Aorta (tissue), 5 donors: ENCODE measurements at regions not wholly inside any gene's neighbourhood (a gene's known extent, or its start where the extent isn't known, plus 50 kb on each side); places are given as distances from the start of the nearest gene placed in this dataset.

Experiments
- ATAC-seq: fragments of 200-7000 bp; cut with Tn5 transposase; one replicate; pipeline ENCODE4 v1.9.1; 2022; ENCODE audit warnings: moderate library complexity; ENCODE audit not compliant: low FRiP score
- DNase-seq, 2 donors: peaks; one replicate each; pipeline ENCODE4 v3.0.0-alpha.2; 2020
- H3K27ac ChIP-seq, 2 donors: one replicate each; pipeline ENCODE4 v1.5.1; 2013; ENCODE audit warnings: low read length in 2 of 2, mild to moderate bottlenecking in 2 of 2, moderate library complexity in 2 of 2, control low read depth in 1 of 2, inconsistent platforms in 1 of 2, low read depth in 1 of 2
- H3K27me3 ChIP-seq, 2 donors: one replicate each; pipeline ENCODE4 v1.6.1; 2013; ENCODE audit warnings: control low read depth in 1 of 2, low read length in 1 of 2, mild to moderate bottlenecking in 1 of 2, moderate library complexity in 1 of 2; ENCODE audit not compliant: insufficient read depth in 2 of 2, control insufficient read depth in 1 of 2
- H3K36me3 ChIP-seq, 2 donors: one replicate each; pipeline ENCODE4 v1.6.1; 2013; ENCODE audit warnings: control low read depth in 1 of 2, low read length in 1 of 2, mild to moderate bottlenecking in 1 of 2; ENCODE audit not compliant: insufficient read depth in 2 of 2, control insufficient read depth in 1 of 2
- H3K4me1 ChIP-seq, 2 donors: one replicate each; pipeline ENCODE4 v1.6.1; 2013; ENCODE audit warnings: low read length in 2 of 2, control low read depth in 1 of 2, mild to moderate bottlenecking in 1 of 2, moderate library complexity in 1 of 2; ENCODE audit not compliant: insufficient read depth in 2 of 2, control insufficient read depth in 1 of 2
- H3K4me3 ChIP-seq, 2 donors: one replicate each; pipeline ENCODE4 v1.5.1; 2013; ENCODE audit warnings: low read length in 2 of 2, control low read depth in 1 of 2, mild to moderate bottlenecking in 1 of 2
- H3K9me3 ChIP-seq: one replicate; pipeline ENCODE4 v1.6.1; 2013; ENCODE audit warnings: mild to moderate bottlenecking, low read length; ENCODE audit not compliant: control insufficient read depth
- WGBS, 2 donors: extraction: QIAGEN DNeasy Blood & Tissue Kit; methylation state at CpG; one replicate each; pipeline ENCODE4 v1.1.7; 2013; 5-methylcytosine and 5-hydroxymethylcytosine counted together
- intact Hi-C, 2 donors: fragments of 100-400 bp; cut with DNase I; formaldehyde crosslinking; loops; one replicate each; pipeline versions ENCODE4 v1.14.2 to v1.15.0; 2022
- donor health status: healthy with polysubstance abuse.
- donor health status: Bipolar disorder and iron deficiency.
- donor health status: DM: no; HTN: no; CAD: no.
- donor health status: DM: no; HTN: no; CAD: no.
- donor health status: DM: yes; HTN: yes; CAD: no.

- DNase-seq, result no peak
- WGBS, 2 donors, result 80 to 91% methylated on average over 2 of the region's 2 CpGs
- intact Hi-C loops, result no loop called here
These were observed 213.8 kb upstream of the C1orf174 start for GRCh38 chr1:4113897-4114296.

GRCh38 chr1:4115191-4115900 is 215.3 kb upstream of the C1orf174 start:
- WGBS, 2 donors, result 85 to 86% methylated on average over 18 of the region's 18 CpGs
- DNase-seq (peak in 1 of 2 donors; percentile 31), ATAC-seq (no peak)
- Histone ChIP-seq H3K4me1 (no peaks in the 10 kb centered on the region), H3K4me3 (no peak overlapping the region), H3K36me3 (no peaks in the 10 kb centered on the region), H3K9me3 (peaks cover 1% of the 10 kb centered on the region), H3K27me3 (peaks cover 0 to 3% of the 10 kb centered on the region in 2 donors), H3K27ac (no peak overlapping the region)
- intact Hi-C loops, result no loop called here

More at GRCh38 chr1:4113897-4114296, 213.8 kb upstream of the C1orf174 start:
- Histone ChIP-seq H3K27ac (no peak overlapping the region), H3K4me1 (no peaks in the 10 kb centered on the region), H3K4me3 (no peak overlapping the region), H3K9me3 (peaks cover 1% of the 10 kb centered on the region), H3K27me3 (peaks cover 0 to 3% of the 10 kb centered on the region in 2 donors), H3K36me3 (no peaks in the 10 kb centered on the region)
- ATAC-seq, result no peak

GRCh38 chr1:4117196-4117595 is 217.1 kb upstream of the C1orf174 start:
- Histone ChIP-seq H3K9me3 (peaks cover 1% of the 10 kb centered on the region), H3K27me3 (no peaks in the 10 kb centered on the region), H3K36me3 (no peaks in the 10 kb centered on the region), H3K4me1 (no peaks in the 10 kb centered on the region), H3K4me3 (no peak overlapping the region), H3K27ac (no peak overlapping the region)
- intact Hi-C loops, result no loop called here
- no peak for DNase-seq
- ATAC-seq, result no peak
- WGBS, 2 donors, result 91 to 93% methylated on average over 9 of the region's 9 CpGs

GRCh38 chr1:4118746-4119515 is 218.9 kb upstream of the C1orf174 start:
- Histone ChIP-seq H3K4me3 (no peak overlapping the region), H3K9me3 (peaks cover 3% of the 10 kb centered on the region), H3K36me3 (no peaks in the 10 kb centered on the region), H3K4me1 (no peaks in the 10 kb centered on the region), H3K27ac (no peak overlapping the region), H3K27me3 (no peaks in the 10 kb centered on the region)
- no peak for ATAC-seq
- peak in 1 of 2 donors; percentile 50 for DNase-seq
- WGBS, 2 donors, result 52 to 57% methylated on average over 12 of the region's 12 CpGs
- intact Hi-C loops, result no loop called here

- 64 to 69% methylated on average over 11 of the region's 11 CpGs for WGBS, 2 donors
- Histone ChIP-seq H3K4me3 (no peak overlapping the region), H3K4me1 (no peaks in the 10 kb centered on the region), H3K9me3 (peaks cover 3% of the 10 kb centered on the region), H3K27me3 (no peaks in the 10 kb centered on the region), H3K36me3 (no peaks in the 10 kb centered on the region), H3K27ac (no peak overlapping the region)
- no peak for ATAC-seq
- DNase-seq, result peak in 1 of 2 donors; percentile 59
- intact Hi-C loops, result no loop called here
These were observed 219.6 kb upstream of the C1orf174 start for GRCh38 chr1:4119516-4120220.

- DNase-seq, result peak in 1 of 2 donors; percentile 49
- no peaks in the 10 kb centered on the region for H3K27me3 ChIP-seq
- WGBS, 2 donors, result 55 to 63% methylated on average over 15 of the region's 15 CpGs
- H3K4me3 ChIP-seq, result no peak overlapping the region
- H3K9me3 ChIP-seq, result peaks cover 3% of the 10 kb centered on the region
- intact Hi-C loops, result no loop called here
- H3K27ac ChIP-seq, result no peak overlapping the region
- no peaks in the 10 kb centered on the region for H3K4me1 ChIP-seq
- no peak for ATAC-seq
- H3K36me3 ChIP-seq, result no peaks in the 10 kb centered on the region
These were observed 220.7 kb upstream of the C1orf174 start for GRCh38 chr1:4120557-4121292.

GRCh38 chr1:4121293-4121684 is 221.2 kb upstream of the C1orf174 start:
- Histone ChIP-seq H3K4me3 (no peak overlapping the region), H3K27ac (no peak overlapping the region), H3K27me3 (no peaks in the 10 kb centered on the region), H3K9me3 (peaks cover 3% of the 10 kb centered on the region), H3K4me1 (no peaks in the 10 kb centered on the region), H3K36me3 (no peaks in the 10 kb centered on the region)
- no peak for ATAC-seq
- DNase-seq, result no peak
- 68 to 73% methylated on average over 8 of the region's 8 CpGs for WGBS, 2 donors
- intact Hi-C loops, result no loop called here

GRCh38 chr1:4121834-4122512 is 221.9 kb upstream of the C1orf174 start:
- intact Hi-C loops, result no loop called here
- Histone ChIP-seq H3K4me3 (no peak overlapping the region), H3K36me3 (no peaks in the 10 kb centered on the region), H3K9me3 (peaks cover 3% of the 10 kb centered on the region), H3K27me3 (no peaks in the 10 kb centered on the region), H3K4me1 (no peaks in the 10 kb centered on the region), H3K27ac (no peak overlapping the region)
- DNase-seq (peak in 1 of 2 donors; percentile 59), ATAC-seq (no peak)
- WGBS, 2 donors, result 67 to 71% methylated on average over 20 of the region's 20 CpGs
